H1 (cell line): ENCODE measurements at regions not wholly inside any gene's neighbourhood (a gene's known extent, or its start where the extent isn't known, plus 50 kb on each side); places are given as distances from the start of the nearest gene placed in this dataset.

Source experiments
- CTCF ChIA-PET: fragments of 300-600 bp; sonication (Branson Sonifier 250); formaldehyde crosslinking; loops from one replicate; lab custom pipeline; 2021; ENCODE audit not compliant: partially characterized antibody; lab: Charles Lee
- POLR2A ChIA-PET: fragments of 300-600 bp; sonication (Branson Sonifier 250); formaldehyde crosslinking; loops from one replicate; lab custom pipeline; 2021; ENCODE audit warnings: inconsistent platforms; ENCODE audit not compliant: partially characterized antibody; lab: Charles Lee
- DNase-seq, 2 experiments: peaks; one replicate each; pipeline versions ENCODE4 v3.0.0 to v3.0.0-alpha.2; 2010 to 2022; ENCODE audit warnings: low spot score in 2 of 2, low read depth in 1 of 2, mixed read lengths in 1 of 2
- FAIRE-seq: peaks from 2 replicates; lab custom pipeline; 2011; peaks lifted over from hg19 to GRCh38; lab: Jason Lieb, UNC
- H2AFZ ChIP-seq: 2 replicates; pipeline ENCODE4 v1.8.1; 2012; ENCODE audit warnings: low read length, inconsistent platforms
- H2AK5ac ChIP-seq: 2 replicates; pipeline ENCODE4 v1.6.1; 2013; ENCODE audit warnings: low read depth, low read length
- H2BK120ac ChIP-seq: replicated peaks from 2 replicates; pipeline ENCODE3; 2013; ENCODE audit warnings: low read depth, low read length, inconsistent platforms
- H2BK12ac ChIP-seq: 2 replicates; pipeline ENCODE4 v1.6.1; 2013; ENCODE audit warnings: low read depth, low read length
- H2BK15ac ChIP-seq: 2 replicates; pipeline ENCODE4 v1.6.1; 2013; ENCODE audit warnings: low read length
- H2BK20ac ChIP-seq: 2 replicates; pipeline ENCODE4 v1.6.1; 2013; ENCODE audit warnings: low read length
- H2BK5ac ChIP-seq: 2 replicates; pipeline ENCODE4 v1.6.1; 2013; ENCODE audit warnings: low read depth, low read length
- H3K14ac ChIP-seq: 2 replicates; pipeline ENCODE4 v1.6.1; 2013; ENCODE audit warnings: inconsistent platforms; ENCODE audit not compliant: insufficient read length
- H3K18ac ChIP-seq: 2 replicates; pipeline ENCODE4 v1.6.1; 2013; ENCODE audit warnings: low read length; ENCODE audit errors: extremely low read depth
- H3K23ac ChIP-seq: 2 replicates; pipeline ENCODE4 v1.6.1; 2013; ENCODE audit warnings: inconsistent platforms; ENCODE audit not compliant: insufficient read length
- H3K23me2 ChIP-seq: 2 replicates; pipeline ENCODE4 v1.6.1; 2013; ENCODE audit warnings: low read depth, low read length
- H3K27ac ChIP-seq: 2 replicates; pipeline ENCODE4 v1.6.1; 2011; ENCODE audit warnings: low read depth, low read length, inconsistent platforms
- H3K27me3 ChIP-seq, 4 experiments: replicated peaks in 1 of 4; 1 replicate in 1 of 4; 2 replicates in 3 of 4; pipeline versions ENCODE4 v1.6.1 to v1.8.1; 2011 to 2013; ENCODE audit warnings: low read length in 3 of 4, mild to moderate bottlenecking in 3 of 4, inconsistent platforms in 2 of 4, mixed read lengths in 2 of 4, moderate library complexity in 1 of 4; ENCODE audit not compliant: control insufficient read depth in 3 of 4, insufficient read depth in 3 of 4; ENCODE audit errors: extremely low read depth in 1 of 4
- H3K36me3 ChIP-seq, 4 experiments: 2 replicates each; pipeline versions ENCODE4 v1.6.1 to v1.8.1; 2011 to 2013; ENCODE audit warnings: mild to moderate bottlenecking in 4 of 4, low read length in 3 of 4, moderate library complexity in 2 of 4, control low read depth in 1 of 4, inconsistent platforms in 1 of 4; ENCODE audit not compliant: insufficient read depth in 4 of 4, control insufficient read depth in 2 of 4
- H3K4ac ChIP-seq: replicated peaks from 2 replicates; pipeline ENCODE3; 2013; ENCODE audit warnings: low read length, low read depth, mixed read lengths, inconsistent platforms; ENCODE audit not compliant: insufficient read length
- H3K4me1 ChIP-seq, 4 experiments: replicated peaks in 1 of 4; 1 replicate in 1 of 4; 2 replicates in 3 of 4; pipeline versions ENCODE4 v1.6.1 to v1.8.1; 2011 to 2013; ENCODE audit warnings: low read length in 3 of 4, inconsistent platforms in 2 of 4, mixed read lengths in 1 of 4; ENCODE audit not compliant: insufficient read depth in 4 of 4, control insufficient read depth in 3 of 4
- H3K4me2 ChIP-seq, 2 experiments: 2 replicates each; pipeline versions ENCODE4 v1.6.1 to v1.8.1; 2011 to 2013; ENCODE audit warnings: low read depth in 2 of 2, low read length in 2 of 2, control low read depth in 1 of 2, inconsistent platforms in 1 of 2, mild to moderate bottlenecking in 1 of 2; ENCODE audit not compliant: insufficient read depth in 1 of 2
- H3K4me3 ChIP-seq, 4 experiments: fragments of 200-600, 300-600 bp in 1 of 4; sonication (generic), shearing (Covaris generic), sonication (Bioruptor Twin) in 1 of 4; 2 replicates each; pipeline versions ENCODE4 v1.5.1 to v1.8.1; 2011 to 2016; ENCODE audit warnings: low read length in 4 of 4, low read depth in 3 of 4, control low read depth in 2 of 4, inconsistent platforms in 2 of 4, mild to moderate bottlenecking in 2 of 4, mixed read lengths in 1 of 4, moderate library complexity in 1 of 4; ENCODE audit not compliant: insufficient read depth in 2 of 4; ENCODE audit errors: extremely low read depth in 1 of 4
- H3K56ac ChIP-seq: replicated peaks from 2 replicates; pipeline ENCODE3; 2013; ENCODE audit warnings: low read depth, mild to moderate bottlenecking, mixed read lengths, low read length, inconsistent platforms; ENCODE audit not compliant: insufficient read length
- H3K79me1 ChIP-seq: 2 replicates; pipeline ENCODE4 v1.6.1; 2013; ENCODE audit warnings: low read depth, low read length, control low read depth
- H3K79me2 ChIP-seq, 2 experiments: 2 replicates each; pipeline versions ENCODE4 v1.6.1 to v1.8.1; 2012 to 2013; ENCODE audit warnings: low read length in 2 of 2, mild to moderate bottlenecking in 2 of 2, inconsistent platforms in 1 of 2; ENCODE audit not compliant: insufficient read depth in 2 of 2, control insufficient read depth in 1 of 2
- H3K9ac ChIP-seq, 4 experiments: replicated peaks in 1 of 4; 1 replicate in 1 of 4; 2 replicates in 3 of 4; pipeline versions ENCODE4 v1.6.1 to v1.8.1; 2011 to 2013; ENCODE audit warnings: low read depth in 3 of 4, low read length in 3 of 4, control low read depth in 2 of 4, mild to moderate bottlenecking in 2 of 4, moderate library complexity in 2 of 4, inconsistent platforms in 1 of 4; ENCODE audit errors: extremely low read depth in 1 of 4
- H3K9me3 ChIP-seq, 2 experiments: 2 replicates each; pipeline versions ENCODE4 v1.6.1 to v1.8.1; 2012 to 2013; ENCODE audit warnings: mild to moderate bottlenecking in 2 of 2, moderate library complexity in 2 of 2, control low read depth in 1 of 2, inconsistent platforms in 1 of 2, low read depth in 1 of 2, low read length in 1 of 2, mixed read lengths in 1 of 2; ENCODE audit not compliant: insufficient read depth in 2 of 2
- H4K20me1 ChIP-seq, 2 experiments: replicated peaks in 1 of 2; 2 replicates each; pipeline versions ENCODE3 to v1.8.1; 2011 to 2013; ENCODE audit warnings: inconsistent platforms in 2 of 2, low read length in 2 of 2, mild to moderate bottlenecking in 1 of 2; ENCODE audit not compliant: insufficient read depth in 2 of 2, control insufficient read depth in 1 of 2
- H4K5ac ChIP-seq: 2 replicates; pipeline ENCODE4 v1.6.1; 2013; ENCODE audit warnings: low read length, low read depth, mixed read lengths, inconsistent platforms; ENCODE audit not compliant: insufficient read length
- H4K8ac ChIP-seq: 2 replicates; pipeline ENCODE4 v1.8.0; 2013; ENCODE audit warnings: mild to moderate bottlenecking, moderate library complexity, low read length, inconsistent platforms; ENCODE audit not compliant: insufficient read depth; ENCODE audit errors: extremely low read depth
- H4K91ac ChIP-seq: replicated peaks from 2 replicates; pipeline ENCODE3; 2013; ENCODE audit warnings: low read length, mixed read lengths, inconsistent platforms; ENCODE audit not compliant: insufficient read length
- CBX8 ChIP-seq: fragments of 300-800, 300-1000 bp; sonication (generic); IDR thresholded peaks from 2 replicates; pipeline ENCODE4 v1.7.1; 2016; ENCODE audit warnings: low read depth, low read length, borderline replicate concordance
- KDM1A ChIP-seq: fragments of 200-600, 300-600 bp; sonication (generic); IDR thresholded peaks from 2 replicates; pipeline ENCODE4 v1.7.1; 2016; ENCODE audit warnings: mild to moderate bottlenecking, low read length, borderline replicate concordance
- POLR2AphosphoS5 ChIP-seq: IDR thresholded peaks from 2 replicates; pipeline ENCODE4 v1.6.1; 2011; ENCODE audit warnings: low read depth, low read length
- SIX5 ChIP-seq: IDR thresholded peaks from 2 replicates; pipeline ENCODE4 v1.6.1; 2011; ENCODE audit warnings: mild to moderate bottlenecking, low read depth, low read length
- SP2 ChIP-seq: IDR thresholded peaks from 2 replicates; pipeline ENCODE4 v1.6.1; 2012; ENCODE audit warnings: mild to moderate bottlenecking, low read length, inconsistent platforms
- SP4 ChIP-seq: IDR thresholded peaks from 2 replicates; pipeline ENCODE4 v1.6.1; 2012; ENCODE audit warnings: low read length, inconsistent platforms
- TEAD4 ChIP-seq: IDR thresholded peaks from 2 replicates; pipeline ENCODE4 v1.6.1; 2012; ENCODE audit warnings: low read depth, low read length, inconsistent platforms, mixed read lengths
- ZNF274 ChIP-seq: IDR thresholded peaks from 2 replicates; pipeline ENCODE4 v1.7.0; 2012; ENCODE audit warnings: low read length, borderline replicate concordance; ENCODE audit errors: extremely low read depth
- WGBS, 2 experiments: shearing (Covaris generic) in 1 of 2; methylation state at CpG; one replicate each; pipeline versions ENCODE4 v1.1.6 to v1.1.7; 2013 to 2015; ENCODE audit warnings: low lambda C conversion rate in 2 of 2, mixed read lengths in 2 of 2, inconsistent platforms in 1 of 2, low coverage in 1 of 2, missing lambda C conversion rate in 1 of 2; ENCODE audit not compliant: insufficient replicate concordance in 2 of 2, insufficient coverage in 1 of 2, insufficient read length in 1 of 2; ENCODE audit errors: extremely low coverage in 1 of 2, missing lambda C conversion rate in 1 of 2; 5-methylcytosine and 5-hydroxymethylcytosine counted together

- ChIA-PET CTCF (no interaction called here), POLR2A (no interaction called here)
- no peak overlapping the region for H2AFZ ChIP-seq
- no peak overlapping the region for H2AK5ac ChIP-seq
- no peaks in the 10 kb centered on the region for H3K23me2 ChIP-seq
- no peak overlapping the region for H3K4ac ChIP-seq
- H2BK120ac ChIP-seq = no peak overlapping the region
- TF ChIP-seq SIX5 (no peak), SP4 (no peak), TEAD4 (no peak), SP2 (no peak), POLR2AphosphoS5 (no peak), KDM1A (no peak), CBX8 (no peak), ZNF274 (no peak)
- H2BK5ac ChIP-seq = no peak overlapping the region
- no peaks in the 10 kb centered on the region for H3K79me2 ChIP-seq
- H3K18ac ChIP-seq = no peak overlapping the region
- H3K4me1 ChIP-seq = peaks cover 0 to 2% (median under 1%) of the 10 kb centered on the region in 4 experiments; a peak in 3 of 7 replicates
- no peaks in the 10 kb centered on the region for H3K79me1 ChIP-seq
- H2BK12ac ChIP-seq = no peak overlapping the region
- no peak overlapping the region for H4K8ac ChIP-seq
- H3K36me3 ChIP-seq = no peaks in the 10 kb centered on the region
- no peak overlapping the region for H3K14ac ChIP-seq
- H3K56ac ChIP-seq = no peak overlapping the region
- WGBS, 2 experiments = 98% methylated on average over 2 of the region's 2 CpGs; no CpG with 5 or more reads in 1 of the 2 experiments
- DNase-seq (no peak), FAIRE-seq (no peak)
- H3K9ac ChIP-seq = no peak overlapping the region
- no peaks in the 10 kb centered on the region for H4K20me1 ChIP-seq
- no peaks in the 10 kb centered on the region for H3K9me3 ChIP-seq
- no peak overlapping the region for H3K4me2 ChIP-seq
- no peak overlapping the region for H3K27ac ChIP-seq
- no peak overlapping the region for H2BK20ac ChIP-seq
- no peak overlapping the region for H4K91ac ChIP-seq
- no peak overlapping the region for H3K4me3 ChIP-seq
- no peak overlapping the region for H2BK15ac ChIP-seq
- no peak overlapping the region for H4K5ac ChIP-seq
- no peaks in the 10 kb centered on the region for H3K27me3 ChIP-seq
- no peak overlapping the region for H3K23ac ChIP-seq
Observed at GRCh38 chr13:50161052-50161451, 145.8 kb downstream of the KCNRG start.
